ENCODE measurements at regions not wholly inside any gene's neighbourhood (a gene's known extent, or its start where the extent isn't known, plus 50 kb on each side); places are given as distances from the start of the nearest gene placed in this dataset.
"Not testable (repeated sequence)": the region's sequence is repeated elsewhere in the genome, so short reads cannot be mapped to it uniquely, and the experiment has no call there.

DNA sequence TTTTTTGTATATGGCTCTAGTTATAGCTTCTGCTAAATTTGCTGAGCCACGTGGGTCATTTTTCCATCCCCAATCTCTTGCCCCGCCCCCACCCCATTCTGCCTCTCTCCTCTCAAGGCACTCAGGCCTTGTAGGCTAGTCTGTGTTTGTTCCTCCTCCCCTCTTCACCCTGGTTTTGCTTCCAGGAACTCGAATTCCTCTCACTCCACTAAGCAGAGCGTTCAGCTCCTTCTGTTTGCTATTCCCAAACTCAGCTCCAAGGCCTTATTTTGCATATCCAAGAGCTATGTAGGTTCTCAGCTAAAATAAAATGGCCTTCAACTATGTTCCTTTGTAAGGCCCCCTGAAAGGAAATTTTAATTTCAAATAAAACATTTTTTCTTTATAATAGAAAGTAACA lies 1293.7 kb downstream of the EPHA7 start:
- DNase-seq = no peak

DNA sequence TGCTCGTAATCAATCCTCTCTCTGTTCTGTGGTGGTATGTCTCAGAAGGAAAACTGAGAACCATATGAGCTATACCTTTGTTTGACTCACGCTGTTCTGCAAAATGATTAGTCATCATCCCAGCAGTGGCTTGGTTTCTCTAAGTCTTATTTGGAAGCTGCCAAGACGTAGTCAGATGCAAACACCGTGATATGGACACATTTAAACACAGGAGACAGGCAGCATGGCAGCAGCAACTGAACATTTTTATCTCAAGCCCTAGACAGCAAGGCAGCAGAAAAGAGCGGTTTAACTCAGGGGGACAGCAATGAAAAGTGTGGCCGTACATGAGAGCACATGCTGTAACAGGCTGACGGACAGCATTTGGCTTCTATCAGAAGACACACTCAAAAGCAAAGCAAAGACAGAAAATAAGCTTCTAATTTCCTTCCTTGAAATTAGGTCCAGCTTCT lies 1295.1 kb downstream of the EPHA7 start:
- DNase-seq = peak; percentile 9

DNA sequence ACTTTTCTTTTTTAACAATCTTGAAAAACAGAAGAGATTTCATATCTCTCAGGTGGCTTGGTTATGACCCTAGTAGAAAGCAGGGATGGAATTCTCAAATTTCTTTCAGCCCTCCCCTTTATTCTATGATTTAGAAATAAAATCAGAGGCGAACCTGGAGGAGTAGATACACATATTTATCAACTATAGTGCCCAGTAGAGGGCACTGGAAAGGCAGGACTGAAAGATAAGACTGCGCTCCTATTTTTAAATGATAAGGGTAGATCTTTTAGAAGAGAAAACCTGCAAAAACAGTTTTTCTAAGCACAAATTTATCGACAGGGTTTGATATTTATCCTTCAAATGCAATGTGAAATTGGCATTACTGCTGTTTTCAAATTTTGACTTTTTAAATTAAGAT lies 1296.6 kb downstream of the EPHA7 start:
- DNase-seq = peak; percentile 14

DNA sequence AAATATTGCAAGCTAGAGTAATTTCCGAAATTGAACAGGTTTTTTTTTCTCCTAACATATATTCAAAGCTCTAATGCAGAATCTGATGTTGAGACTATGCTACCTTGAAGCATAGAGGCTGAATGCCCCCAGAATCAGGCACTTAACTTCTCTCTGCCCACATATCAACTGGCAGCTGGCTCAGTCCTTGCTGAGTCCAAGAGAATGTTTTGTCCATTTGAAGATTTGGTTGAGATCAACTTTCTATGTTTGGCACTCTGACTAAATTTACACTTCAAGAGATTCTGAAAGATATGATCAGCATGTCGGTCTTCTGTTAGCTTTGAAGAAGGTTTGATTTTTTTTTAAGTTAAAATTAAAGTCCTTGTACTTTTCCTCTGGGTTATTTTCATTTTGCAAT lies 1298.1 kb downstream of the EPHA7 start:
- no peak for DNase-seq

DNA sequence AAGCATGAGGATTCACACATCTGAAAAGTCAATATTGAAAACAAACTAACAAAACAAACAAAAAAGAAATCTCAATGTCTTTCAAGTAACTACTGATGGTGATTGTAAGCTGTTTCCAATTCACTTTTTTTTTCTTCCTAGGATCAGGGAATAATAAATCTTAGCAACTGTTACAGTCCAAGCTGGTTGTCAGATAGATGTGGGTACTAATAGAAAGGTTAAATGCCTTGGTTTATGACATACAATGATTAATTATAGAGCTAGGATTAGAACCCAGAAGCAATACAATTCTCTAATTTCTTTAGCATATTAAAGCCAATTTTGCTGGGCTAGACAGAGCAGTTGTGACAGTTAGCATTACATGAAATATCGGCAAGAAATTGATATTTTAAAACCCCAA lies 1301.6 kb downstream of the EPHA7 start:
- DNase-seq = no peak

DNA sequence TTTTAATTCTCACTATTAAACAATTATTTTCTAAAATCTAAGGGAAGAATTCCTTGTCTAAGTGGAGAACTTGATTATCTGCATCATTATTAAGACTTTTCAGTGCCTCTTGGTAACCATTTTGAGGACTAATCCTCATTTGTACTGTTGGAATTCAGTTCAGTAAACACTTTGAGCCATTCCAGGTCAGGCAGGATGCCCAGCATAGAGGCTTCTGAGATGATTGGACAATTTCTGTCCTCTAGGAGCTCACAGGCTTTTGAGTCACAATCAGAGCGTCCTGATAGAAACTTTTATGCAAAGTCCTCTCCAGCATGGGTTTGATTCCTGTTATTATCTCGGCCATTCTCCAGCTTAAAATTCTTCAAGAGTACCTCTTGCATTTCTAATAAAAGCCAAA lies 1304.6 kb downstream of the EPHA7 start:
- DNase-seq = no peak

DNA sequence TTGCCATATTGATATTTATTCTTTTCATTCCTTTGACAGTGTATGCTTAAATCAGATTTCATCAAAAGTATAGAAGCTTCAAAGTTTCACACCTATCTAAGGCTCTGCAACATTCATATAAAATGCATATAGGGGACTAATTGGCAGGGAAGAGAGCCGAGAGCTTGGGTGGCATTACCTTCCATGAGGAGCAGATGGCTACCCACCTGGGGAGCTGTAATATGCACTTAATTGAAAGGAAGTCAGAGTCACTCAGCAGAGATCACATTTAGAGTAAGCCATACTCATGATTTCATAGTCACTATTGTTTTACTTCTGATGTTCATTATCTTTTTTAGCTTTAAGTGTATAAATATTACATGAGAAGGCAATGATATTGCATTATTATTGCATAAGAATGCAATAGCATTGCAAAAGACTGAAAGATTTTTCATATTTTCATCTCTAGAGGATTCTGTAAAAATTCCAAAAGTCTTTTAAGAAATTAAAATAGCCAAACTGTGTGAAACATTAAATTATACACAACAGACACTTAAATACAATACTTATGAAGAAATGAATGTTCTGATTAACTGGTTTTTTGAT lies 1305.2 kb downstream of the EPHA7 start:
- DNase-seq = no peak

DNA sequence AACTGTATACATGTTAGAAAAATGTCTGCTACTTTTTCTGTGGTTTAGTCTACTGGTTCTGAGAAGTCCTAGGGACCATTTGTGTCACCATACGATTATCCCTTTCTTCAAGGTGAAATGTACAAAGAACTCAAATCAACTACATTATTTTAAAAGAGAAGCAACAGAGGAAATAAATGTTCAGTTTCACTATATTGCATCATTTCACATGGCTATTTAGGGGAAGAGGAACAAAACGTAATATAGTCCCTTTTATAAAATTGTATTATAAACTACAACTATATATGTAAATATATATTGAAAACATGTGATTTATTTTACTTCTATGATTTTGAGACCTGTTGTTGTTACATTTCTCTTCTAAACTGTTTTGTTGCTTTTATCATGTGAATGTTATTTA lies 1308.0 kb downstream of the EPHA7 start:
- DNase-seq = no peak

DNA sequence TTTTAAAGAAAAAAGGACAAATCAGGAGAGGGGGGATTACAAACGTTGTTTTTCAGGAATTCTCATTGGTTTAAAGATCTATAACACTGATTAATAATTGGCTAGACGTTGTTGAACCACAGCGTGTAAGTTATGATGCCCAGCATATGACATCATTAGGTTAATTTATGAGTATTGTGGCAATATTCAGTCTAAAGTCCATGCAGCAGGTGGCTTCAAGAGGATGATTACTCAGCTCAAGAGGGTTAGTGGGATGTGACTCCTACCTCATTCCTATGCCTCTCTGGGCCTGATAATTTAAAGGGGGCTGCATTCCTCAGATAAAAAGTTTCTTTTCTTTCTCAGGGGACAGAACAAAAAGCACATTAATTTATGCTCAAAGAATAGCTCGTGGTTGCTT lies 1309.0 kb downstream of the EPHA7 start:
- no peak for DNase-seq

DNA sequence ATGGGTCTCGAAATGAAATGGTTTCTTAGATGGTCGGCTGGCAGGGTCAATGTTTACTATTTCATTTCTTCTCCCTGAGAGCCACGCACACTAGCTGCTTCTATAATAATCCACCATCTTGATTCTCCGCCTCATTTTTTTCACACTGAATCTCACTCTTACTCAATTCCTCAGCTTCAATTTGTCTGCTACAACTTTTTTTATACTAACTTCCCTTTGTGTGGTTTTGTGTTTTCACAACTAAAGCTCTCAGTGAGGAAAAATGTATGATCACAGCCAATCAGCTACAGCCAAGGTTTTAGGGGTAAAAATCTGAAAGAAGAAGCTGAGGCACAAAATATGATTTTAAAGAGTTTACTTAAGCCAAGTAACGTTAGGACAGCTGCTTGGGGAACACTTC lies 1309.4 kb downstream of the EPHA7 start:
- no peak for DNase-seq

DNA sequence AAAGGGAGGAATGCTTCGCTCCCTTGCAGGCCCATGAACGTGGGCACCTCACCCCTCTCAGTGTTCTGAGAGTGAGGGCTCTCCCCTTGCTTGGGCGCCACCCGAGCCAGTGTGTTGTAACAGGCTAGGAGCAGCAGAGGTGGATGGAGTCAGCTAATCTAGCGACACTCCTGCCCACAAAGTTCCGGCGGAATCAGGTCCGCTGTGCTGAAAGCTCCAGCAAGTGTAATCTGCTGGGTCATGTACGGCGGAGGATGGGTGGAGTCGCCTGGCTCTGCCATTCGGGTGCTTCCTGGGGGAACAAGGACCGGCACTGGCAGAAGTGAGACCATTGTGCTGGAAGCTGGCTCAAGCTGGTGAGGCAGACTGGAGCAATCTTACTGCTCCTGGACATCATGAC lies 1310.1 kb downstream of the EPHA7 start:
- DNase-seq = no peak

DNA sequence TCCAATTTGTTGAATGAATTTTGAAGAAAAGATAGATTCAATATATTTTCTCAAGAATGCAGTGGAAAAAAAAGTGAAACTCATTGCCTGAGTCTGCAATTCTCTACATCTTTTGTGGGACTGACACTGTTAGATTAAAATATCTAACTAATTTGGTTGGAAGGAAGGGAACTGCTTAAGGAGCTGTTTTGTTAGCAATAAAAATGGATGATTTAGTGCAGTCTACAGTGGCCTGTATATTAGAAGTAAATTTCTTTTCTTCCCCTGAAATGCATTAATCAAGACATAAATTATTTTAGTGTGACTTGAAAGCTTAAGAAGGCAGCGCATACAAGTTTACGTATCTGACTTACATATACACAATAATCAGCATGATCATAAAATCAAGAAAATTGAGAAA lies 1332.6 kb downstream of the EPHA7 start:
- DNase-seq = no peak

DNA sequence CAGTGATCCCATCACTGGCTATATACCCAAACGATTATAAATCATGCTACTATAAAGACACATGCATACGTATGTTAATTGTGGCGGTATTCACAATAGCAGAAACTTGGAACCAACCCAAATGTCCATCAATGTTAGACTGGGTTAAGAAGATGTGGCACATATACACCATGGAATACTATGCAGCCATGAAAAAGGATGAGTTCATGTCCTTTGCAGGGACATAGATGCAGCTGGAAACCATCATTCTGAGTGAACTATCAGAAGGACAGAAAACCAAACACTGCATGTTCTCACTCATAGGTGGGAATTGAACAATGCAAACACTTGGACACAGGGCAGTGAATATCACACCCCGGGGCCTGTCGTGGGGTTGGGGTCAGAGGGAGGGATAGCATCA lies 1335.4 kb downstream of the EPHA7 start:
- DNase-seq = not testable (repeated sequence)

DNA sequence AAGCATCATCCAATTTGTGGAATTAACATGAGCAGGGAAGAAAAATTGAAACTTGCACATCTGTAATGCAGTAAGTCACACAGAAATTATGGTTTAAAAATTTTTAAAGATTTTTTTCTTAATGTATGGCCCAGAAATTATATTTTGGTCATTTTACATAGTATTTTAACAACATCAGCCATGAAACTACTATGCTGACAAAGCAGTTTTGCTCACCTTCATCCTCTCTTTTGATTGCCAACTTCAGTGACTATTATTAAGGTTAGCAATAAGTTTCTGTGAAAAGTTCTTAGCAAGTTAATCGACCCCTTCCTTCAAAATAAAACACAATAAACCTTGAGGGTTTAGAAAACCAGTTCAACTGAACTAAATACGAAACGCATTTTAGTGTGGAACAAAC lies 1347.0 kb downstream of the EPHA7 start:
- DNase-seq = no peak

DNA sequence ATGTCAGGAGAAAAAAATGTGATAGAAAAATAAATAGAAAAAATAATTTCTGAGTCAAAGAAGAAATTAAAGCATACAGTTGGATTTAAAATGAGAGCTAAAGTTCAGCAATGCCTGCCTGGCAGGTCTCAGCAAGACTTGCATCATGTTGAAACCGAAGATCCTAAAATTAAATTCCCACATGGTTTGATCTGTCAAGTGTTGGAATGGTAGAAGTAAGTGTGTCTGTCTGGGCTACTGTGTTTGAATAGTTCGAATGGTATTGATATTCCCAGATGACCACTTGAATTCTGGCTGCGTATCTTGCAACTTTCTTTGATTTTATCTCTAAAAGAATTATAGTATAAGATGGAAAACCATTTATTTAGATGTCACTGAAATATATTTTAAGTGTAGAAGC lies 1349.6 kb downstream of the EPHA7 start:
- DNase-seq = no peak

DNA sequence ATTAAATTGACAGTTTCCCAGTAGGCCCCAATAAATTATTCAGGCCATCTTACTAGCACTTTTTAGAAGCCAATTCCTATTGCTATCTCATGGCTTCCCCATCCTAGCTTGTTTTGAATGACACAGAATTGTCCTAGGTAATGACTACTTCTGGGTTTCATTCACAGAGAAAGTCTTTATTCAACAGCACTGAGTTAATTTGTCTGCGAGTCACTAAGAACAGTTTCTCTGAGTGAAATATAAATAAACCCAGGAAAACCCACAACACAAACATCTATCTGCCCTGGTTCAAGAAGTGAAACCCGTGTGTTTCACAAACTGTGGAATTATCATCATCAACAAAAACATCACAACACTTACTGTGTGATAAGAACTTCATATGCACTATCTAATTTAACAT lies 1366.8 kb downstream of the EPHA7 start:
- DNase-seq = no peak

DNA sequence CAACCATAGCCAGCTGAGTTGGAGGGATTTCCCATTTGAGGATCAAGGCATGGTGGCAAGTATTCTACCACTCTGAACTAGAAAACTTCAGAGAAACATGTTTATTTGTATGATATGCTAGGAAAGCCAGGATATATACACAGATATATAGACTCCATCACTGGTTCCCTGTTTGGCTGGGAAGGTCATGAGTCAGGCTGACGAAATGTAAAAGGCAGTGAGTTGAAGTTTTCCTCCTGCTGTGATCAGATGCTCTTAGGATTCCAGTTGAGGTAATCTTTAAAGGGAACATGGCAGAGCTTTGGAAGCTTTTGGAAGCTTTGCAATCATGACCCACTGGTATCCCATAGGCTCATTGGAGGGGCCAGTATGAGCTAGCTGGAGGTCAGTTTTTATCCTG lies 1369.1 kb downstream of the EPHA7 start:
- peak; percentile 7 for DNase-seq

DNA sequence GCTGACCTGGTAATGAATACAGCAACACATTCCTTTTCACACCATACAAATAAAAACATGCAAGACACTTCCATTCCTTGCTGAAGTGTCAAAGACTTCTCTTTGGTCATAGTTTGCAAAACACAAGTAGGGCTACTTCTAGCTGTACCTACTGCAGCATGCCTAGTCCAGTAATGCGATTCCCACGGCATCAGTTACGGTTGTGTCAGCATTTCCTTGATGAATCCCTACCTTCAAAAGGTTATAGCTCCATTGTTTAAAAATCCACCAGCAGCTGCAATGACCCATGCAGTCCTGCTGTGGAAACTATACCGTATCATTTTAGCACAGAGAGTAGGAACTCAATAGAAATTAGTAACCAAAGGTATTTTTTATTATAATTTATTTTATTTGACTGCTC lies 1371.5 kb downstream of the EPHA7 start:
- no peak for DNase-seq

DNA sequence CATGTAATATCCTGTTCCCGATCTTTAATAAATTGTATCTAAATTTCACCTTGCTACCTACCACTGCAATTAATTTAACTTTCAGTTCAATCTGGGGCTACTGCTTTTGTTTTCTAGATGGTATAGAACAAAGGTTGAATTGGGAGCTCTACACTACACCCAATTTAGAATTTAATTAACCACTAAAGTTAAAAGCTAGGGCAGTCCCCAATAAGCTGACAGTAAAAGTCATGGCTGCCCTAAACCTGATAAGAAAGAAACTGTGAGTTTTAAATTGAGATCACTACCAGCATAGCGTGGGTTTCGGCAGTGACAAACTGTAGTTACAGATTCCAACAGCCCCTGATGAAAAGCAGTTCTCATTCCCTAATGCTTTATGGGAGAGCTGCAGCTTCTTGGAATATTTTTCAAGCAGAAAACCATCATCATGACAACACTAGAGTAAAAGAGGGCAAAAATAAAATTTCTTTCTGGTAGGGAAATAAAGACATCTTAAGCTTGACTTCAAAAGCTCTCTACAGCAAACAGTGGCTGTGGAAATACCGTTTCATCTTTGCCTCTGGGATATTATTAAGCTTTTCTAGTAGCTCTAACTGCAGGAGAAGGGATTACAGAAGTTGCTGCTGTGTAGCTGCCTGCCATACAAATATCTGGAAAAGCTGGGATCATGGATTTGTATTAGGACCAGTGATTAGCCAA lies 1372.1 kb downstream of the EPHA7 start:
- no peak for DNase-seq

DNA sequence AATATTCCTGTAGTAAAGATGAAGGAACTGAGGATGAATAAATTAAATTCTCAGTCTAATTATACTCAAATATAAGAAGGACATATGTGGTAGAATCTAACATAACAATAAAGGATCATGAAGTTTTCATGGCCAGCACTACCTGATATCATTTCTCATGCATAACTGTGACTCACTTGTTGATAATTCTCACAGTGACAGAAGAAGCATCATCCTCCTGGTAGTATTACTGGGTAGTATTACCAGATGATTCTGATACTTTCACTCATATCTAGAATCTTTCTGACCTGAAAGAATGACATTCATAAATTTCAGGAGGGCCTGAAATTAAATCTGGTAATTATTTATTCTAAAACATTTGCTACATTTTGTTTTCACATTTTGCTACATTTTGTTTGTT lies 1375.0 kb downstream of the EPHA7 start:
- no peak for DNase-seq

DNA sequence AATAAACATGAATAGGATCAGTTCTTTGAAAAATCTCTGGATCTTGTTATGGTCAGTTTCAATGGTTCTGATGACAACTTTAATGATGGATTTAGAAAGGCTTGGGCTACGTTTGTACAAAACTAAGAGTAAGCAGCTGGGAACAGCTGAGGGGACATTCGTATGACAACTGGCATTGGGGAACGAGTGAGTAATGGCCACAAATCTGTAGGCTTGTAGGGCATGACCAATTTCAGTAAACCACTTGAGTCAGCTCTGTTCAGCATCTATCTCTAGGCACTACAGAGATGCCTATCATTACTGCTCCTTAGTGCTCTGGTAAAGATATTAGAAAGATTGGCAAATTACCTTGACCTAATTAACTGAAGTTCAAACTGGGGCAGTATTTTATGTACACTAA lies 1375.6 kb downstream of the EPHA7 start:
- DNase-seq = no peak

DNA sequence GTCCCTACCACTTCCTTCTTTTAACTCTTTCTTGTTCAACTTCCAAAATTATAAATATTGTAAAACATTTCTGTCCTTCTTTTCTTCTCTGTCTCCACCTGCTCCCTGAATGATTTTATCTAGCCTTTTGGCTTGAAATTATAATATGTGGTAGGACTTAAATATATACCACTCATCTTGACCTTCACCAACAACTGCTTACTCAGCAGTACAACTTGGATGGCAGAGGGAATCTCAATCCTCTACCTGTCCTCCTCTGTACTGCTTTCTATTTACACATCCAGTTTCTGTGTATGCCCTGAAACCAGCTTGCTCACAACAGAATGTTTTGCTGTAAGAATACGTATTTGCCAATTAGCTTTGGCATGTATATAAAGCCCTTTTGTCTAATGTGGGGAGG lies 1392.5 kb downstream of the EPHA7 start:
- no peak for DNase-seq

DNA sequence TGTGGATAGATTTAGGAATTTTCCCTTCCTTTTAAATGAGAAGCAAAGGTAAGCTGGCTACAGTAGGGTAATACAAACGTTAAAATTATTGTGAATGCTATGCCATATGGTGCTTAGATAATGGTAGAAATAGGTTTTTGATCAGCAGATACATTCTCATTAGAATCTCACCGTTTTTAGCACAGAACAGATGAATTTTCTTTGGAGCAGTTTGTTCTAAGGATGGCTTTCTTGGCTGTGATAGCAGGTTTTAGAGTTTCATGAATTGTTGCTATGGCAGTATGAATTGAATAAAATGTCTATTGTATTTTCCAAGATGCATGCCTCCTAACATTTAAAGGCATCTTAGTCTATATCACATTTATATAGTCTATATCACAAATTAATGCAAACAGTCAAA lies 1394.5 kb downstream of the EPHA7 start:
- no peak for DNase-seq

DNA sequence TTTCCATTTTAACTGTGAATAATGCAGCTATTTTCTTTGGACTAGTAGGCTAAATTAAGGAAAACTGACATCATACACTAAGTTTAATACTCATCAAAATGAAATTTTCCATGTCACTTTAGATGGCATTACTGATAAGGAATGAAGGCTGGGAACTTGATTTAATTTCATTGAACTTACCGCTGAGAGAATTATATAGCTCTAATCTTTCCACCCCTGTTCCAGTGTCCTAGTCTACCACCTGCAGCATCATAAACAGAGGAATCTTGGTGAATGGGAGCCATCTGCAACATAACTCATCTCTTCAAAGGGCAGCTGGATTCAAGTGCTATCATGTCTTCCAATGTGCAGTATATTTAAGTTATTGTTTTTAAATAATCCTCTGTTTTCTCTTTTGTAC lies 1395.2 kb downstream of the EPHA7 start:
- no peak for DNase-seq

DNA sequence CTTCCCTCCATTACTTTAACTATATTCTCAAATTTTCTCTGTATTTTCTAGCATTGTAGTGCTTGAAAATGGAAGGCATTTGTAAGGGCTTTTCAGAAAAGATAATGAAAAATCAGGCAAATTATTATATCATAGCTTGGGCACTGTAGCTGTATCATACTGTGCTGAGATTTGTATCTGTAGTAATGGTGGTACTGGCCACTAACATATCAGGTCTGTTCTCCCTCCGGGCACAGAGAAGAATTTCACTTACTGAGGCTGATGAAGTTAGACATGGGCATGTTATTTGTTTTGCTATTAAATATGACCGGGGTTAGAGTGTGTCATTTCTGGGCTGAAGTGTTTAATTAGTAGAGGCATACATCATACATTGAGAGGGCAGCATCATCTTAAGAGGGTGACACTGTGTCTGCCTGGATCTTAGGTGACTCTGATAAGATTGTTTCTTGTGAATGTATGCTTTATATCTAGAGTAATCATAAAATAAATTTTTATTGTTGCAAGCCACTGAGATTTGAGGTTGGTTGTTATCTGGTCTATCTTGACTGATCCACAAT lies 1395.9 kb downstream of the EPHA7 start:
- DNase-seq = no peak

Data from NCI-H446 treated with DMSO at 0.1 percent for 48 hours (cell line).